Suprapubic skin (tissue), 4 donors: ENCODE measurements at regions not wholly inside any gene's neighbourhood (a gene's known extent, or its start where the extent isn't known, plus 50 kb on each side); places are given as distances from the start of the nearest gene placed in this dataset.

Source experiments
- EP300 ChIP-seq: sonication (generic); formaldehyde crosslinking; IDR thresholded peaks from one replicate; pipeline ENCODE4 v1.6.1; 2017; ENCODE audit warnings: antibody characterized with exemption
- POLR2A ChIP-seq, 2 donors: fragments of 450-650 bp; IDR thresholded peaks; one replicate each; pipeline ENCODE4 v1.6.1; 2017; ENCODE audit warnings: antibody characterized with exemption in 2 of 2, mild to moderate bottlenecking in 2 of 2, moderate library complexity in 2 of 2
- POLR2AphosphoS5 ChIP-seq, 3 donors: sonication (generic); formaldehyde crosslinking; IDR thresholded peaks; one replicate each; pipeline ENCODE4 v1.6.1; 2017; ENCODE audit warnings: antibody characterized with exemption in 3 of 3
- TF ChIP-seq, protein P1 (sequence below), 2 donors: fragments of 200-600 bp in 1 of 2; fragments of 450-650 bp in 1 of 2; sonication (generic) in 1 of 2; IDR thresholded peaks; one replicate each; pipeline ENCODE4 v1.5.1; 2016 to 2019; ENCODE audit warnings: antibody characterized with exemption in 2 of 2, mild to moderate bottlenecking in 1 of 2, moderate library complexity in 1 of 2

DNA sequence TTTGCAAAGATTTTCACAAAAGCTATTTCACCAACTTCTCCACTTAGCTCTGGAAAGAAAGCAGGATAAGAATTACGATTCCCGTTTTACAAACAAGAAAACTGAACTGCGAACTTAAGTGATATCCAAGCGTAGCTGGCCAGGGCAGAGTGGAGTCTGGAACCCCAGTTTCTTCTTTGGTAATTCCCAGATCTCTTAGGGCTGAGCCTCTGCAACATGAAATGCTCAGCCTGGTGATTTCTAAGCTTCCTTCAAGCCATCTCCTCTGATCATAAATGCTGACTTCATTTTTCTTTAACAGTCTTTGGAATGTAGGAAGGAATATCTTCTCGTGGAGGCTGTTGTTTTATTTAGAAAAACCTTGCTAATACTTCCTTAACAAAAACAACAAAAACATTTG is 620.0 kb downstream of the CCDC171 start:
- TF ChIP-seq, protein P1, sequence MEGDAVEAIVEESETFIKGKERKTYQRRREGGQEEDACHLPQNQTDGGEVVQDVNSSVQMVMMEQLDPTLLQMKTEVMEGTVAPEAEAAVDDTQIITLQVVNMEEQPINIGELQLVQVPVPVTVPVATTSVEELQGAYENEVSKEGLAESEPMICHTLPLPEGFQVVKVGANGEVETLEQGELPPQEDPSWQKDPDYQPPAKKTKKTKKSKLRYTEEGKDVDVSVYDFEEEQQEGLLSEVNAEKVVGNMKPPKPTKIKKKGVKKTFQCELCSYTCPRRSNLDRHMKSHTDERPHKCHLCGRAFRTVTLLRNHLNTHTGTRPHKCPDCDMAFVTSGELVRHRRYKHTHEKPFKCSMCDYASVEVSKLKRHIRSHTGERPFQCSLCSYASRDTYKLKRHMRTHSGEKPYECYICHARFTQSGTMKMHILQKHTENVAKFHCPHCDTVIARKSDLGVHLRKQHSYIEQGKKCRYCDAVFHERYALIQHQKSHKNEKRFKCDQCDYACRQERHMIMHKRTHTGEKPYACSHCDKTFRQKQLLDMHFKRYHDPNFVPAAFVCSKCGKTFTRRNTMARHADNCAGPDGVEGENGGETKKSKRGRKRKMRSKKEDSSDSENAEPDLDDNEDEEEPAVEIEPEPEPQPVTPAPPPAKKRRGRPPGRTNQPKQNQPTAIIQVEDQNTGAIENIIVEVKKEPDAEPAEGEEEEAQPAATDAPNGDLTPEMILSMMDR (IDR thresholded peaks at IDR 0.05): no peak
- TF ChIP-seq POLR2A (IDR thresholded peaks at IDR 0.05) (no peak), POLR2AphosphoS5 (IDR thresholded peaks at IDR 0.05) (no peak), EP300 (no peak)
